ENCODE measurements at regions not wholly inside any gene's neighbourhood (a gene's known extent, or its start where the extent isn't known, plus 50 kb on each side); places are given as distances from the start of the nearest gene placed in this dataset.

- TF ChIP-seq GLIS3 (CRISPR knock-in tag; IDR thresholded peaks at IDR 0.05) (no peak), PPARA (CRISPR knock-in tag; IDR thresholded peaks at IDR 0.05; ENCODE audit: borderline replicate concordance) (no peak), ZNF70 (CRISPR knock-in tag; IDR thresholded peaks at IDR 0.05) (no peak), ARNTL (CRISPR knock-in tag; IDR thresholded peaks at IDR 0.05; ENCODE audit: borderline replicate concordance, low read depth) (no peak), PATZ1 (CRISPR knock-in tag; IDR thresholded peaks at IDR 0.05; ENCODE audit: borderline replicate concordance) (no peak), BACH2 (CRISPR knock-in tag; IDR thresholded peaks at IDR 0.05; ENCODE audit: borderline replicate concordance) (no peak), ISL1 (CRISPR knock-in tag; IDR thresholded peaks at IDR 0.05) (no peak)
- peak; percentile 58 for ATAC-seq
Observed at GRCh38 chr18:24837066-24837465, 376.6 kb downstream of the HRH4 start.

DNA sequence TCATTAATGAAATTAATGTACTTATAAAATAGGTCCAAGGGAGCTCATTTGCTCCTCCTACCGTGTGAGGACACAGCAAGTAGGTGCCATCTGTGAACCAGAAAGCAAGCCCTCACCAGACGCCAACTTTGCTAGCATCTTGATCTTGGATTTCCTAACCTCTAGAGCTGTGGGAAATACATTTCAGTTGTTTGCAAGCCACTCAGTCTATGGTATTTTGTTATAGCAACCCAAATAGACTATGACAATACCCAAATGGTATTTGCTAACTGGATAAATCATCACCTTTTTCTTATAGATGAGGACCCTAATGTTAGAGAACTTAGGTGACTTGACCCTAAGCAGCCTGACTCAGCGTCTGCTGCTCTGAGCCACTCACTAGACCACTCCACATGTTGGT is 379.6 kb downstream of the HRH4 start:
- TF ChIP-seq, protein P1, sequence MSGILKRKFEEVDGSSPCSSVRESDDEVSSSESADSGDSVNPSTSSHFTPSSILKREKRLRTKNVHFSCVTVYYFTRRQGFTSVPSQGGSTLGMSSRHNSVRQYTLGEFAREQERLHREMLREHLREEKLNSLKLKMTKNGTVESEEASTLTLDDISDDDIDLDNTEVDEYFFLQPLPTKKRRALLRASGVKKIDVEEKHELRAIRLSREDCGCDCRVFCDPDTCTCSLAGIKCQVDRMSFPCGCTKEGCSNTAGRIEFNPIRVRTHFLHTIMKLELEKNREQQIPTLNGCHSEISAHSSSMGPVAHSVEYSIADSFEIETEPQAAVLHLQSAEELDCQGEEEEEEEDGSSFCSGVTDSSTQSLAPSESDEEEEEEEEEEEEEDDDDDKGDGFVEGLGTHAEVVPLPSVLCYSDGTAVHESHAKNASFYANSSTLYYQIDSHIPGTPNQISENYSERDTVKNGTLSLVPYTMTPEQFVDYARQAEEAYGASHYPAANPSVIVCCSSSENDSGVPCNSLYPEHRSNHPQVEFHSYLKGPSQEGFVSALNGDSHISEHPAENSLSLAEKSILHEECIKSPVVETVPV (CRISPR knock-in tag; IDR thresholded peaks at IDR 0.05): no peak
- TF ChIP-seq PATZ1 (CRISPR knock-in tag; IDR thresholded peaks at IDR 0.05; ENCODE audit: borderline replicate concordance) (no peak), POU6F1 (CRISPR knock-in tag; IDR thresholded peaks at IDR 0.05; ENCODE audit: borderline replicate concordance, low read depth) (no peak), ESRRG (CRISPR knock-in tag; IDR thresholded peaks at IDR 0.05) (no peak), ARNTL (CRISPR knock-in tag; IDR thresholded peaks at IDR 0.05; ENCODE audit: borderline replicate concordance, low read depth) (no peak), CSDC2 (CRISPR knock-in tag; IDR thresholded peaks at IDR 0.05) (no peak), BACH2 (CRISPR knock-in tag; IDR thresholded peaks at IDR 0.05; ENCODE audit: borderline replicate concordance) (no peak), ZC3H10 (CRISPR knock-in tag; IDR thresholded peaks at IDR 0.05) (no peak)
- TF ChIP-seq, protein P2, sequence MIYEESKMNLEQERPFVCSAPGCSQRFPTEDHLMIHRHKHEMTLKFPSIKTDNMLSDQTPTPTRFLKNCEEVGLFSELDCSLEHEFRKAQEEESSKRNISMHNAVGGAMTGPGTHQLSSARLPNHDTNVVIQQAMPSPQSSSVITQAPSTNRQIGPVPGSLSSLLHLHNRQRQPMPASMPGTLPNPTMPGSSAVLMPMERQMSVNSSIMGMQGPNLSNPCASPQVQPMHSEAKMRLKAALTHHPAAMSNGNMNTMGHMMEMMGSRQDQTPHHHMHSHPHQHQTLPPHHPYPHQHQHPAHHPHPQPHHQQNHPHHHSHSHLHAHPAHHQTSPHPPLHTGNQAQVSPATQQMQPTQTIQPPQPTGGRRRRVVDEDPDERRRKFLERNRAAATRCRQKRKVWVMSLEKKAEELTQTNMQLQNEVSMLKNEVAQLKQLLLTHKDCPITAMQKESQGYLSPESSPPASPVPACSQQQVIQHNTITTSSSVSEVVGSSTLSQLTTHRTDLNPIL (CRISPR knock-in tag; IDR thresholded peaks at IDR 0.05; ENCODE audit: low read depth): no peak
- no peak for ATAC-seq

- no peak for ATAC-seq
- TF ChIP-seq ZNF8 (CRISPR knock-in tag; IDR thresholded peaks at IDR 0.05) (no peak), ISL1 (CRISPR knock-in tag; IDR thresholded peaks at IDR 0.05) (no peak), ESRRG (CRISPR knock-in tag; IDR thresholded peaks at IDR 0.05) (no peak), ZFP30 (CRISPR knock-in tag; IDR thresholded peaks at IDR 0.05) (no peak), OSR1 (CRISPR knock-in tag; IDR thresholded peaks at IDR 0.05) (no peak), ZNF565 (CRISPR knock-in tag; conservative IDR thresholded peaks at IDR 0.05; ENCODE audit: low read depth) (no peak), PATZ1 (CRISPR knock-in tag; IDR thresholded peaks at IDR 0.05; ENCODE audit: borderline replicate concordance) (no peak), PPARA (CRISPR knock-in tag; IDR thresholded peaks at IDR 0.05; ENCODE audit: borderline replicate concordance) (no peak), TOX (CRISPR knock-in tag; IDR thresholded peaks at IDR 0.05; ENCODE audit: borderline replicate concordance) (no peak), ZC3H10 (CRISPR knock-in tag; IDR thresholded peaks at IDR 0.05) (no peak), SNAI2 (CRISPR knock-in tag; IDR thresholded peaks at IDR 0.05) (no peak), BACH2 (CRISPR knock-in tag; IDR thresholded peaks at IDR 0.05; ENCODE audit: borderline replicate concordance) (no peak), ARNTL (CRISPR knock-in tag; IDR thresholded peaks at IDR 0.05; ENCODE audit: borderline replicate concordance, low read depth) (no peak), CSDC2 (CRISPR knock-in tag; IDR thresholded peaks at IDR 0.05) (no peak)
- TF ChIP-seq, protein P3, sequence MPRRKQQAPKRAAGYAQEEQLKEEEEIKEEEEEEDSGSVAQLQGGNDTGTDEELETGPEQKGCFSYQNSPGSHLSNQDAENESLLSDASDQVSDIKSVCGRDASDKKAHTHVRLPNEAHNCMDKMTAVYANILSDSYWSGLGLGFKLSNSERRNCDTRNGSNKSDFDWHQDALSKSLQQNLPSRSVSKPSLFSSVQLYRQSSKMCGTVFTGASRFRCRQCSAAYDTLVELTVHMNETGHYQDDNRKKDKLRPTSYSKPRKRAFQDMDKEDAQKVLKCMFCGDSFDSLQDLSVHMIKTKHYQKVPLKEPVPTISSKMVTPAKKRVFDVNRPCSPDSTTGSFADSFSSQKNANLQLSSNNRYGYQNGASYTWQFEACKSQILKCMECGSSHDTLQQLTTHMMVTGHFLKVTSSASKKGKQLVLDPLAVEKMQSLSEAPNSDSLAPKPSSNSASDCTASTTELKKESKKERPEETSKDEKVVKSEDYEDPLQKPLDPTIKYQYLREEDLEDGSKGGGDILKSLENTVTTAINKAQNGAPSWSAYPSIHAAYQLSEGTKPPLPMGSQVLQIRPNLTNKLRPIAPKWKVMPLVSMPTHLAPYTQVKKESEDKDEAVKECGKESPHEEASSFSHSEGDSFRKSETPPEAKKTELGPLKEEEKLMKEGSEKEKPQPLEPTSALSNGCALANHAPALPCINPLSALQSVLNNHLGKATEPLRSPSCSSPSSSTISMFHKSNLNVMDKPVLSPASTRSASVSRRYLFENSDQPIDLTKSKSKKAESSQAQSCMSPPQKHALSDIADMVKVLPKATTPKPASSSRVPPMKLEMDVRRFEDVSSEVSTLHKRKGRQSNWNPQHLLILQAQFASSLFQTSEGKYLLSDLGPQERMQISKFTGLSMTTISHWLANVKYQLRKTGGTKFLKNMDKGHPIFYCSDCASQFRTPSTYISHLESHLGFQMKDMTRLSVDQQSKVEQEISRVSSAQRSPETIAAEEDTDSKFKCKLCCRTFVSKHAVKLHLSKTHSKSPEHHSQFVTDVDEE (CRISPR knock-in tag; IDR thresholded peaks at IDR 0.05): no peak
- TF ChIP-seq, protein P2 (CRISPR knock-in tag; IDR thresholded peaks at IDR 0.05; ENCODE audit: low read depth): no peak
- TF ChIP-seq, protein P1 (CRISPR knock-in tag; IDR thresholded peaks at IDR 0.05): no peak
Observed at GRCh38 chr18:24840640-24841039, 380.2 kb downstream of the HRH4 start.

All from SK-N-SH treated with all-trans-retinoic acid at 6 μM for 48 hours (cell line).